MCF 10A (cell line): ENCODE measurements at regions not wholly inside any gene's neighbourhood (a gene's known extent, or its start where the extent isn't known, plus 50 kb on each side); places are given as distances from the start of the nearest gene placed in this dataset.

Experiments
- BruUV-seq: library from RNA; stranded (reverse); fragments of 400-500 nt; replicated peaks from 2 replicates; lab custom pipeline; 2021; lab: Mats Ljungman, UMichigan
- CTCF ChIA-PET: fragments of 300-600 bp; sonication (Branson Sonifier 250); formaldehyde crosslinking; extraction: SDS; loops from one replicate; lab custom pipeline; 2021; ENCODE audit warnings: antibody characterized with exemption, inconsistent platforms; lab: Yijun Ruan, JAX
- POLR2A ChIA-PET: fragments of 300-600, 350-650 bp; sonication (Branson Sonifier 250); formaldehyde crosslinking; extraction: SDS; loops from one replicate; lab custom pipeline; 2020; ENCODE audit warnings: antibody characterized with exemption, inconsistent platforms; lab: Yijun Ruan, JAX
- DNase-seq: peaks from one replicate; pipeline ENCODE4 v3.0.0-alpha.2; 2018; ENCODE audit not compliant: unreplicated experiment
- H3K27ac Mint-ChIP-seq: one replicate; pipeline ENCODE4 v1.8.0; 2022; ENCODE audit warnings: mild to moderate bottlenecking, low read depth, mixed read lengths; ENCODE audit not compliant: unreplicated experiment
- H3K27me3 Mint-ChIP-seq: one replicate; pipeline ENCODE4 v1.8.0; 2022; ENCODE audit warnings: mixed read lengths; ENCODE audit not compliant: insufficient read depth, unreplicated experiment
- H3K36me3 Mint-ChIP-seq: one replicate; pipeline ENCODE4 v1.8.0; 2022; ENCODE audit warnings: mild to moderate bottlenecking, moderate library complexity, mixed read lengths; ENCODE audit not compliant: insufficient read depth, unreplicated experiment
- H3K4me1 Mint-ChIP-seq: one replicate; pipeline ENCODE4 v1.8.0; 2022; ENCODE audit warnings: mixed read lengths; ENCODE audit not compliant: insufficient read depth, unreplicated experiment
- H3K4me3 Mint-ChIP-seq: one replicate; pipeline ENCODE4 v1.8.0; 2022; ENCODE audit warnings: mild to moderate bottlenecking, moderate library complexity, mixed read lengths; ENCODE audit not compliant: unreplicated experiment
- H3K9me3 Mint-ChIP-seq: one replicate; pipeline ENCODE4 v1.8.0; 2022; ENCODE audit warnings: mixed read lengths; ENCODE audit not compliant: unreplicated experiment
- CTCF ChIP-seq: fragments of 200-600 bp; IDR thresholded peaks from one replicate; pipeline ENCODE4 v1.8.0; 2022; ENCODE audit warnings: antibody characterized with exemption, mild to moderate bottlenecking; ENCODE audit not compliant: unreplicated experiment
- intact Hi-C: fragments of 100-400 bp; cut with micrococcal nuclease; formaldehyde crosslinking; loops from 2 replicates; pipeline ENCODE4 v1.14.1; 2022

GRCh38 chr2:217068677-217069250 is 208.9 kb upstream of the TNP1 start:
- no peak overlapping the region for H3K4me3 Mint-ChIP-seq
- H3K27me3 Mint-ChIP-seq = peaks cover under 1% of the 10 kb centered on the region
- no peak for DNase-seq
- H3K9me3 Mint-ChIP-seq = peaks cover 13% of the 10 kb centered on the region
- H3K36me3 Mint-ChIP-seq = no peaks in the 10 kb centered on the region
- peaks cover 8% of the 10 kb centered on the region for H3K4me1 Mint-ChIP-seq
- BruUV-seq = no TSS peak
- ChIA-PET POLR2A (no interaction called here), CTCF (no interaction called here)
- no peak overlapping the region for H3K27ac Mint-ChIP-seq
- TF ChIP-seq CTCF = no peak
- intact Hi-C loops = no loop called here

- POLR2A ChIA-PET = no interaction called here
Measured at GRCh38 chr2:217067787-217068186, 207.9 kb upstream of the TNP1 start.

GRCh38 chr2:217066510-217067270 is 206.8 kb upstream of the TNP1 start:
- intact Hi-C loops = loop anchor here (1.0 kb wide), 1 partner anchor 39 kb away; no protein-coding TSS in a partner anchor
- no peak for TF ChIP-seq CTCF
- POLR2A ChIA-PET = interaction anchor here (1.4 kb wide), 1 partner anchor 39 kb away, joined by 7 read pairs; no protein-coding TSS in a partner anchor
- no peaks in the 10 kb centered on the region for H3K36me3 Mint-ChIP-seq
- no peak for DNase-seq
- peak overlapping the region; percentile 5 for H3K27ac Mint-ChIP-seq
- no TSS peak for BruUV-seq
- H3K4me1 Mint-ChIP-seq = peaks cover 8% of the 10 kb centered on the region
- CTCF ChIA-PET = interaction anchor here (0.6 to 1.1 kb wide), 3 partner anchors 16 to 873 kb away, joined by 3 to 6 read pairs (median 4); no protein-coding TSS in a partner anchor
- H3K27me3 Mint-ChIP-seq = peaks cover 12% of the 10 kb centered on the region
- H3K9me3 Mint-ChIP-seq = peaks cover 13% of the 10 kb centered on the region
- H3K4me3 Mint-ChIP-seq = no peak overlapping the region

More at GRCh38 chr2:217067787-217068186, 207.9 kb upstream of the TNP1 start:
- H3K9me3 Mint-ChIP-seq = peaks cover 13% of the 10 kb centered on the region
- intact Hi-C loops = no loop called here
- BruUV-seq = no TSS peak
- CTCF ChIA-PET = no interaction called here
- no peak for TF ChIP-seq CTCF
- H3K27me3 Mint-ChIP-seq = peaks cover 10% of the 10 kb centered on the region
- H3K4me3 Mint-ChIP-seq = no peak overlapping the region
- peaks cover 8% of the 10 kb centered on the region for H3K4me1 Mint-ChIP-seq
- H3K36me3 Mint-ChIP-seq = no peaks in the 10 kb centered on the region
- DNase-seq = no peak
- no peak overlapping the region for H3K27ac Mint-ChIP-seq
